HG03521 (cell line): ENCODE measurements at regions not wholly inside any gene's neighbourhood (a gene's known extent, or its start where the extent isn't known, plus 50 kb on each side); places are given as distances from the start of the nearest gene placed in this dataset.

Source experiments
- ATAC-seq: cut with Tn5 transposase; IDR thresholded peaks from one replicate; pipeline ENCODE4 v1.9.1; 2021; ENCODE audit warnings: mild to moderate bottlenecking, moderate library complexity; ENCODE audit not compliant: unreplicated experiment

- no peak for ATAC-seq
These were observed 991.9 kb upstream of the CHAC2 start for GRCh38 chr2:52775674-52776073.

- ATAC-seq, result no peak
These were observed 1001.9 kb upstream of the CHAC2 start for GRCh38 chr2:52765735-52766134.

- no peak for ATAC-seq
These were observed 1017.8 kb upstream of the CHAC2 start for GRCh38 chr2:52749764-52750163.

- no peak for ATAC-seq
These were observed 1022.5 kb upstream of the CHAC2 start for GRCh38 chr2:52745144-52745543.

GRCh38 chr2:52732849-52733395 is 1034.7 kb upstream of the CHAC2 start:
- ATAC-seq, result no peak

- ATAC-seq, result no peak
These were observed 1043.0 kb upstream of the CHAC2 start for GRCh38 chr2:52724585-52724984.

- no peak for ATAC-seq
These were observed 1049.8 kb upstream of the CHAC2 start for GRCh38 chr2:52717836-52718235.

- no peak for ATAC-seq
These were observed 1056.6 kb upstream of the CHAC2 start for GRCh38 chr2:52710810-52711618.

GRCh38 chr2:52704251-52704650 is 1063.4 kb upstream of the CHAC2 start:
- ATAC-seq, result no peak

GRCh38 chr2:52703004-52703403 is 1064.6 kb upstream of the CHAC2 start:
- no peak for ATAC-seq

- no peak for ATAC-seq
These were observed 1069.2 kb upstream of the CHAC2 start for GRCh38 chr2:52698408-52698807.

- ATAC-seq, result no peak
These were observed 1069.9 kb upstream of the CHAC2 start for GRCh38 chr2:52697690-52698089.

GRCh38 chr2:52695731-52696130 is 1071.9 kb upstream of the CHAC2 start:
- no peak for ATAC-seq

- no peak for ATAC-seq
These were observed 1080.7 kb upstream of the CHAC2 start for GRCh38 chr2:52686935-52687334.

- no peak for ATAC-seq
These were observed 1091.5 kb upstream of the CHAC2 start for GRCh38 chr2:52676056-52676455.

- no peak for ATAC-seq
These were observed 1098.9 kb upstream of the CHAC2 start for GRCh38 chr2:52668724-52669123.

- no peak for ATAC-seq
These were observed 1108.1 kb upstream of the CHAC2 start for GRCh38 chr2:52659546-52659945.

- no peak for ATAC-seq
These were observed 1109.0 kb upstream of the CHAC2 start for GRCh38 chr2:52658598-52658997.

- ATAC-seq, result no peak
These were observed 1127.9 kb upstream of the CHAC2 start for GRCh38 chr2:52639692-52640091.

- ATAC-seq, result no peak
These were observed 1135.1 kb upstream of the CHAC2 start for GRCh38 chr2:52632543-52632942.

- ATAC-seq, result no peak
These were observed 1137.7 kb upstream of the CHAC2 start for GRCh38 chr2:52629944-52630343.

- no peak for ATAC-seq
These were observed 1138.1 kb upstream of the CHAC2 start for GRCh38 chr2:52629531-52629930.

- no peak for ATAC-seq
These were observed 1145.3 kb upstream of the CHAC2 start for GRCh38 chr2:52622266-52622665.
